Breast epithelium (tissue), 3 donors: ENCODE measurements at regions not wholly inside any gene's neighbourhood (a gene's known extent, or its start where the extent isn't known, plus 50 kb on each side); places are given as distances from the start of the nearest gene placed in this dataset.

ENCODE experiments used
- POLR2A ChIP-seq: fragments of 450-650 bp; IDR thresholded peaks from one replicate; pipeline ENCODE4 v1.6.1; 2016; ENCODE audit warnings: antibody characterized with exemption, mild to moderate bottlenecking, moderate library complexity
- POLR2AphosphoS5 ChIP-seq, 3 donors: sonication (generic); formaldehyde crosslinking; IDR thresholded peaks; one replicate each; pipeline ENCODE4 v1.6.1; 2017; ENCODE audit warnings: antibody characterized with exemption in 3 of 3
- TF ChIP-seq, protein P1 (sequence below), 3 donors: fragments of 450-650 bp; IDR thresholded peaks; one replicate each; pipeline ENCODE4 v1.5.1; 2016 to 2017; ENCODE audit warnings: antibody characterized with exemption in 3 of 3, mild to moderate bottlenecking in 3 of 3, moderate library complexity in 3 of 3

DNA sequence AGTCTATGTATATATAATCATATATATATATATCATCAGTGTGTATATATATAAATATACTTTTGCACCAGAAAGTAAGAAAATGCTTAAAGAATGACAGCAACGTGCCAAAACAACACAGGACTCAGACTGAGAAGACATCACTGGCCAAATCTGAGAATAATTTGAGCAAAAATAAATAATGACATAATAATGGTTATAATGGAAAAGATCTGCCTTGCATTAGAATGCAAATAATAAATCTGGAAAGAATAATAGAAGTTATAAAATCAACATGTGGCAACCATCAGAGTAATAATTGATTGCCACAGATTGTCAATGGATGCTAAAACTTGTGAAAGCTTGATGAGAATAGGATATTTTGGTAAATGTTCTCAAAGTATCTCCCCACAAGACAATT lies 61.5 kb upstream of the PLEKHG7 start:
- TF ChIP-seq, protein P1, sequence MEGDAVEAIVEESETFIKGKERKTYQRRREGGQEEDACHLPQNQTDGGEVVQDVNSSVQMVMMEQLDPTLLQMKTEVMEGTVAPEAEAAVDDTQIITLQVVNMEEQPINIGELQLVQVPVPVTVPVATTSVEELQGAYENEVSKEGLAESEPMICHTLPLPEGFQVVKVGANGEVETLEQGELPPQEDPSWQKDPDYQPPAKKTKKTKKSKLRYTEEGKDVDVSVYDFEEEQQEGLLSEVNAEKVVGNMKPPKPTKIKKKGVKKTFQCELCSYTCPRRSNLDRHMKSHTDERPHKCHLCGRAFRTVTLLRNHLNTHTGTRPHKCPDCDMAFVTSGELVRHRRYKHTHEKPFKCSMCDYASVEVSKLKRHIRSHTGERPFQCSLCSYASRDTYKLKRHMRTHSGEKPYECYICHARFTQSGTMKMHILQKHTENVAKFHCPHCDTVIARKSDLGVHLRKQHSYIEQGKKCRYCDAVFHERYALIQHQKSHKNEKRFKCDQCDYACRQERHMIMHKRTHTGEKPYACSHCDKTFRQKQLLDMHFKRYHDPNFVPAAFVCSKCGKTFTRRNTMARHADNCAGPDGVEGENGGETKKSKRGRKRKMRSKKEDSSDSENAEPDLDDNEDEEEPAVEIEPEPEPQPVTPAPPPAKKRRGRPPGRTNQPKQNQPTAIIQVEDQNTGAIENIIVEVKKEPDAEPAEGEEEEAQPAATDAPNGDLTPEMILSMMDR (IDR thresholded peaks at IDR 0.05) = no peak
- TF ChIP-seq POLR2A (no peak), POLR2AphosphoS5 (IDR thresholded peaks at IDR 0.05) (no peak)
